ENCODE measurements at regions not wholly inside any gene's neighbourhood (a gene's known extent, or its start where the extent isn't known, plus 50 kb on each side); places are given as distances from the start of the nearest gene placed in this dataset.
A peak's percentile ranks its signal among the peaks of the same experiment; 100 is the strongest.

DNA sequence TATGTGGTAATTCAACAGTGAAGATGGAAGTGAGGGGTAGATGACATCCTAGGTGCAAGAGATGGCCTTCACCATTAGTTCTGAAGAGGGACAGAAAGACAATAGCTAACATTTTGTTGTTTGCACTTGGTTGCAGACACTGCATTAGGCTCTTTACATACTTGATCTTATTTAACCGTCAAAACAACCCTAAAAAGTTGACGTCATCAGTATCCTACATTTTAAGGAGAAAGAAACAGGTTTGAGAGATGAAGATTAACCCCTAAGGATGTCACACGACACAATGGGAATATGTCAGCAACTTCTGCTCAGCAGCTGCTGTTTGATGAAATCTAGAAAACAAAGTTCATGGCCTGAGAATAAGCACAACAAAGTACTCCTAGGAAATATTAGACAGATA is 72.6 kb upstream of the MC3R start:
- no peak for DNase-seq

DNA sequence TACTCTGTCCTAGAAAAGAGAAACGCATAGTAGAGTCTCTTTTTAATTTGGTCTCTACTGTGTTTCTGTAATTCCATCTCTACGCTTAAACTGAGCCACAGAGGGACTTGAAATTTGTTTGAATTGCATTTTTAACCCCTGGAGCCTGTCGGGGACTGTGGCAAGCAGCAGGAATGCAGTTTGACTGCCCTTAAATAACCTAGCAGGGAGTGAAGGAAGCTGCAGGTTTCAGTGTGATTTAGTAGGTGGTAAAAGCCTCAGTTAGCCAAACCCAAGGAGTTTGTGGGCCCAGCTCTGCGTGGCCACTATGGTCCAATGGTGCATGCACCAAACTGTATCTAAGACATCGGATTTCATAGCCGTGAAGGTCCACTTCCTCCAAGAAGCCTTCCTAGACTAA is 70.3 kb upstream of the MC3R start:
- DNase-seq = no peak

DNA sequence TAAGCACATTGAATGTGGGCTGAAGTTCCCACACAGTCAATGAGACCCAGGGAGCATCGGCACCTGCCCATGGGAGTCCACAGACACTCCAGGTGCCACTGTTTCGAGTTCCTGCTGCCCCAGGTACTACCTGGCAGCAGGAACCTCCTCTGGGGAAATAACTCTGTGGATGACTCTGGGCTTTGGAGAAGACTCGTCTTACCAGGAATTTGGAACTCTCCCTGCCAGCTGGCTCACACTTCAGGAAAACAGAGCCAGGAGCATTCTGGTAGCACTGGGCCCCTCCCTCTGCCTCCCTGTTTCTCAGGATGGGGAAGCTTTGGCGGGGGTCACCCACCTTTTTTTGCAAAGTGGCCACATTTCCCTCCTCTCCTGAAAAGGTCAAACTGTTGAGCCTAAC is 69.5 kb upstream of the MC3R start:
- no peak for DNase-seq

DNA sequence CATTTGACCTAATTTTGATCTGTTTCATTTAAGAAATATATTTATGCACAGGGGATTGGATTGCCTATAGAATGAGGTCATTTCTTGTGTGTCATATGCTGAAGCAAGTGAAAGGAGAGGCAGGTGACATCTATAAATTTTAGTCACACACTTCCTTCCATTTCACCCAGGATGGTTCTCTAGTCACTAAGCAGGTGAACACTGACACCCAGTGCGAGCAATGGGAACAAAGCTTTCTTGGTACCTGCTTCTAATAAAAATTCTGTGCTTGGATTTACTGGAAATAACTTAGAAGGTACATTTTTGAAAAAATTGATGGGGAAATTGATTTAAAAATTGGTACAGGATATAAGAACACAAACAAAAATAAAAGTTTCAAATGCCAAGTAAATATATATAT is 66.9 kb upstream of the MC3R start:
- DNase-seq = peak; percentile 22

DNA sequence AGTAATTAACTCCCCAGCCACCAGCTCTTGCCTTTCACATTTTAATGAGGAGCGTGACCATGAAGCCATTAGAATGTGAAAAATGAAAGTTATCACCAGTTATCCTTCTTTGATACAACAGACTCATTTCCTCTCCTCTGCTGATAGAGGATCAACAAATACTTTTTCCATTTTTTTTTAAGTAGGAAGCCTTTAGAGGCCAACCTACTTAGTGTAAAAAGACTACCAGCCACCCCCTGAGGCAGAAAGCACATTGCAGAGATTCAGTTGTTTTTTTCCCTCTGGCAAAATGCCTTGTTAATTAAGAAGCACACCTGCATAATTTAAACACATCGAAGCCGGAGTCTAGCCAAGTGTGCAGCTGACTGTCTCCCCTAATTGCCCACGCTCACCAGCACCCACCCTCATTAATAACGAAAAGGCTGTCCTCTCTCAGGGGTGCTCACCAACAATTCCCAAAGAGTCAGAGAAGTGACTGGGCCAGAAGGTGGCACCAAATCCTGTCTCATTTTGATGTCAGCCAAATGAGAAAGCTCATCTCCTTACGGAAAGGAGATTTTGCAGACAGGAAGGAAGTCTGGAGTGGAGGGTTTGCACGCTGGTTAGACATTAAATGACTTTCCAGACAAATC is 60.9 kb upstream of the MC3R start:
- DNase-seq = peak; percentile 30

DNA sequence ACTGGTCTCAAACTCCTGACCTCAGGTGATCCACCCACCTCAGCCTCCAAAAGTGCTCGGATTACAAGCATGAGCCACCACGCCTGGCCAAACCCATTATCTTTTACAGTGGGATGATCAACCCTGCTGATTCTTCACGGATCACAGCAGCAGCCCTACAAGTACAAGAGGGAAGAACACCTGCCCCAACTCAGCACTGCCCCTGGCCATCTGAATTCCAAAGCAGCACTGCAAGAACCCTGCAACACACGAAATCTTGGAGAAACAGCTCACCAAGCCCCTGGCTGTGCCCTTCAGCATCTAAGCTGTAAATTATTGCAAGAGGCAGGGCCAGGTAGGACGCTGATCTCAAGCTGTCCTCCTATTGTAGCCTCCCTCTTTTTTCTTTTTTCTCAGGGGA is 54.5 kb upstream of the MC3R start:
- no peak for DNase-seq

DNA sequence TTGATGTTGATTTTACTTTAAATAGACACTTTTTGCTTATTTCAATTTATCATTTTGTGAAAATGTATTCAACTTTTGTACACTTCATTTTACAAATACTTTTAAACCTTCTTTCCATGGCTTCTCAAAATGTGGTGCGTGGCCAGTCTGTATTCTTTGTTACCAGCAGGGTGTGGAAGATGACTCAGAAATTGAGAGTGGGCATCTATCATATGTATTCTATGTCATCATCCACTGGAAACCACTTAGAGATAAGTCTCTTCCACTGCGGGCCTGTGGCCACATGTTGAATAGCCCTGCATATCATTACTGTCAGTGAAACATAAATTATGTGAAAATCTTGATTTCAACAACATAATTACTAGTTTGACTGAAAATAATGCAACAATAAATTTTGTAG is 52.6 kb upstream of the MC3R start:
- no peak for DNase-seq

Measured in tongue (tissue), 1 donor.